Kasumi-1 (cell line): ENCODE measurements at regions not wholly inside any gene's neighbourhood (a gene's known extent, or its start where the extent isn't known, plus 50 kb on each side); places are given as distances from the start of the nearest gene placed in this dataset.
"Not testable (repeated sequence)": the region's sequence is repeated elsewhere in the genome, so short reads cannot be mapped to it uniquely, and the experiment has no call there.

Source experiments
- DNase-seq, 2 experiments: peaks; one replicate each; lab custom pipeline; 2025; lab: John Stamatoyannopoulos, UW

DNA sequence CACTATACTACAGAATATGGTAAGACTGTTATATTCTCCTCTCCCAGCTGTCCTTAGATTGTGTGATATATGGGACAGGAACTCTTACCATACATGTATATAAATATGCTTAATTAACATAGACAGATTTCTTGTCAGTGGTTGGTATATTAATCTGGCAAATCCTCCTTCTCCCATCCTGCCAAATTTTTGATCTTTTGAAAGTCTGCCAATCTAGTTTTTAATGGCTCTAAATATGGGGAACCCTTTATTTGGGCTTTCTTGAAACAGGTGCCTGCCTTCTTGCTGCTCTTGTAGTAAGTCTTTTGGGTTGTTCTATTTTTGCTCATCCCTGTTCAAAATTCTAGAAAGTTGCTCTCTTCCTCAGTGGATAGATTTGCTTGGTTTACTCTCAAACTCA, 63.5 kb downstream of the SPATA31D1 start:
- no peak for DNase-seq

DNA sequence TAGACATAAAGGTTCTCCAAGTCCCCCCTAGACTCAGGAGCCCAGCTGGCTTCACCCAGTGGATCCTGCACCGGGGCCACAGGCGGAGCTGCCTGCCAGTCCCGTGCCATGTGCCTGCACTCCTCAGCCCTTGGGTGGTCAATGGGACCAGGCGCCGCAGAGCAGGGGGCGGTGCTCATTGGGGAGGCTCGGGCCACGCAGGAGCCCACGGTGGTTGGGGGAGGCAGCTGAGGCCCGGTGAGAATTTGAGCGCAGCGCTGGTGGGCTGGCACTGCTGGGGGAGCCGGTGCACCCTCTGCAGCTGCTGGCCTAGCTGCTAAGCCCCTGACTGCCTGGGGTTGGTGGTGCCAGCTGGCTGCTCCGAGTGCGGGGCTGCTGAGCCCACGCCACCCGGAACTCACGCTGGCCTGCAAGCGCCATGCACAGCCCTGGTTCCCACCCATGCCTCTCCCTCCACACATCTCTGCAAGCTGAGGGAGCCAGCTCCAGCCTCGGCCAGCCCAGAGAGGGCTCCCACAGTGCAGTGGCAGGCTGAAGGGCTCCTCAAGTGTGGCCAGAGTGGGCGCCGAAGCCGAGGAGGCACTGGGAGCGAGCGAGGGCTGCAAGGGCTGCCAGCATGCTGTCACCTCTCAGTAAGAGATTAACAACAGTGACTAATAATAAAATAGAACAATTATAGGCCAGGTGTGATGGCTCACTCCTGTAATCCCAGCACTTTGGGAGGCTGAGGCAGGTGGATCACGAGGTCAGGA, 65.9 kb downstream of the SPATA31D1 start:
- no peak for DNase-seq

DNA sequence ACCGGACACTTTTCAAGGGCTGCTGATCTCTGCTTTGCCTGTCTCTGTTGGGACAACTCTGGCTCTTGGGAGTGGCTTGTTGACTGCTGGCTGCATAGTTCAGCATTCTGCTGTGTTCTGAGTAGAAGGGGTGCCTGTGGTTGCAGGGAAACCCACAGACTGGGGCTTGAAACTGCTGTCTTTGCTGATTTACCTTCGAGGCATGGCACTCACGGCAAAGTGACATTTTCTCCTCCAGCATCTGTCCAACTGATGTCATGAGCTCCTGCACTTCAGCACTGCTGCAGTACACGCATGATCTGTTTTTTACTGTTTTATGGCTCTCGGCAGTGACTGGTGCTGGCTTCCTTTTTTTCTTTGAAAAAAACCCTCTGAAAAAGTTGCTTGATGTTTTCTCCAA, 69.2 kb downstream of the SPATA31D1 start:
- DNase-seq = no peak

GRCh38 chr9:82061801-82062200, 73.2 kb downstream of the SPATA31D1 start:
- not testable (repeated sequence) for DNase-seq

GRCh38 chr9:82062245-82062644, 73.7 kb downstream of the SPATA31D1 start:
- no peak for DNase-seq

DNA sequence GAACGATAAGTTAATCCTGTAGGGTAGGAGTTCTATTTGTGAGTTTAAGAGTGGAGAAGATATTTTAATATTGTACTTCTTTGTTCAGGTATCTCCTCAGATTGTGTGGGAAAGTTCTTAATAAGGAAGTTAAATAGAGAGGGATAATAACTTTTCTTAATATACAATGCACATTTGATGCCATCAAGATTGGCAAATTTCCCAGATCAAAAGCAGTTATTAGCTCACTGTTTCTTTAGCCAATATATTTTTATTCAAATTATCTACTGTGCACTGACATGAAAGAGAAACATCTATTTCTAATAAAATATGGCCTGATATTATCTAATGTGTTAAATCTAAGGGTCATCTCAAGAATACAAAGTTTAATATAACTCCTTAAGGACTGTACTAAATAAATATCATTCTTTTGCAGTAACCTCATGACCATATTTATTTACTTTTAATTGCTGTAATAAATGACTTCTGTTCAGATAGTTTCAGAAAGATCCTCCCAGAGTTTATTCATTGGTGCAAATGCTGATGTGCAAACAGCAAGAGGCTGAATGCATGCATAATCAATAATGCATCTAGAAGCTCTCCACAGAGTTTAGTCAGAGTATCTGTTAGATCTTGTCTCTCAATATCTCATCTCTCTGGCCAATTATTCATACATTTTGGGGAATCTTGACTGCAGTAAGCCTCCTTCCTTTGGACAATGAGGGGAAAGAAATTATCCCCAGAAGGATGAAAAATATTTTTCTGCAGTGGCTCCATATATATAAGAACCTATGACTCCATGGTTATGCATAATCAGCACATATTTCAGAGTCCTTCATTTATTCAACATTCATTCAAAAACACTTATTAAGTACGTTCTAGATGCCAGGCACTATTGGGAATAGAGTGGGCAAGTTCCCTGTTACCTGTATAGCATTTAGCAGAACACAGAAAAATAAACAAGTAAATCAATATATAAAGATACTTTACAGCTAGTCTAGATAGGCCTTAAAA, 85.3 kb downstream of the SPATA31D1 start:
- no peak for DNase-seq

DNA sequence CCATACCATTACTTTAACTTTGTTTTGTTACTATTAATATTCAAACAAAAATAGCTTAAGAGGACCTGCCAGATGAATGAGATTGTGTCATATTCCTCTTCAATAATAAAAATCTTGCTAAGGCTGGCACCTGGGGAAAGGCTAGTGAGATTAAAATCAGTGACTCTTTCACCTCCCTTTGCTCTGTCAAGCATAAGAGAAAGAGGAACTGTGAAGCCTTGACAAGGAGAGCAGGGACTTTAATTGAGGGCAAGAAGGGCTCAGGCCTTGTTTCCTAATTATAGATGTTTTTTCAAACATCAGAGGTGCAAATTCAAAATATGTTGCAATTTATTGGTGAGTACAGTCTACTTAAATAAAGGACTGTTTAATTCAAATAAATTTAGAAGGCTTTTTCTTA, 91.7 kb downstream of the SPATA31D1 start:
- peak; percentile 9 to 19 for DNase-seq

GRCh38 chr9:82081496-82081895, 92.9 kb downstream of the SPATA31D1 start:
- no peak for DNase-seq

DNA sequence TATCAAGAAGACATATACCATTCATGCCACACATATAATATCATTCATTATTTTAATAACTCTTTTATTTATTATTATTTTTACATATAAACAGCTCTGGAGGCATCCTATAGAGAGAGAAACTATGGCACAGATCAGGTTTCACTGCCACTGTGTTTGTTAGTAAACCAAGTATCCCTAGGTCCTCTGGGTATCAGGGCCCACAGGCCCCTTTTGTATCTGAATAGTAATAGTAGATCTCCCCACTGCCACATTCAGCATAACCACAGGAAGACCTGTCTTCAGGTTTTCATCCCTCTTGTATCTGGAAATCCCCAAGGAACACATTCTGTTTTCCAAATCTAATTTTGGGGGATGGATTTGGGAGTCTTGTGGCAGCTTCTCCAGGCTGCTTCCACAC, 94.0 kb downstream of the SPATA31D1 start:
- no peak for DNase-seq

- no peak for DNase-seq
Observed at GRCh38 chr9:82088591-82088990, 100.0 kb downstream of the SPATA31D1 start.

DNA sequence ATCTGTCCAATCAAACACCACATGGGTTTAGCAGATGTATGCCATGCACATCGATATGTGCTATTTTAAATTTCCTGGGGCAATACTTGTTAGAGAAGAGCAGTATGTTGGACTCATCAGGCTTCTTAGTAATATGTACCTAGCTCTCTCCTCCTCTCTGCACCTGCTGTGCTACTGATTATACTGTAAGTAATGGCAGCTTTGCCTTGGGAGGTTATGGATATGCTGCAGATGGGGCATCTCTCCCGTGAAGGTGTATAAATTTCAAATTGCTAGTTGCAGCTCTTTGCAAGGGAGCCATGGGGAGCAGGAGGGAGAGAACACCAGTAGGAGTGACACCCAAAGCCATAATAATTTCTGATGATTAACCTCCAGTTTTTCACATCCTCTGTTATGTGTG, 101.5 kb downstream of the SPATA31D1 start:
- no peak for DNase-seq

DNA sequence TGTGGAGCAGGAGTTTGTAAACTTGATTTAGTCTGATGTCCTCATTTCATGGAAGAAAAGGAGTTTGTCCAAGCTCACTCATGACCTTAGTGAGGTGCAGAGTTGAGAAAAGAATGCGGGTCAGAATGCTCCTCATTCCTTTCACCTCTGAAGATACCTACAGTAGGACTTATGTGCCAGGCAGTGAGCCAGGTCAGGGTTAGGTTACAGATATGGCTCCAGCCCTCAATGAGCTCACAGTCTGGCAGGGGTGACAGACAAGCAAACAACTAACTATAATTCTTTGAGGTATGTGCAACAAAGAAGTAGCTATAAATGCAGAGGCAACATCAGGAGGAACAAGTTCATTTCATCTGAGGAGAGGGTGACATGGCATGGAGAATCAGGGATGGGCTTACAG, 102.5 kb downstream of the SPATA31D1 start:
- DNase-seq = no peak

DNA sequence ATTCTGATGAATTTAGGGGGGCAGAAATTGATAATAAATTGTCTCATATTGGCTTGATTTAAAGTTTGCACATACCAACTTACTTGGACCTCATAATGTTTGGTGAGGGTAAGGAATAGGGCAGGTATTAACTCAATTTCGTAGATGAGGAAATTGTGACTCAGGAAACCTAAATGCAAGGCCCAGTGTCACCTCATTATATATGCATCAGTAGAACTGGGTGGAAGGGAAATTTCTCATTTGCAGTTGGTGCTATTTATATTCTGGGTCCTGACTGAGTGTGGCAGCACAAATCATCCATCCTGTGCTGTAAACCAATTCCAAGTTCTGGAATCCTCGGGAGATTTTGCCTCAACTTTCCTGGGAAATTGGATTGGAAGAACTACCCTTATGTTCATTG, 103.0 kb downstream of the SPATA31D1 start:
- DNase-seq = no peak

- DNase-seq = peak in 1 of 2 experiments; percentile 33
Observed at GRCh38 chr9:82101475-82101874, 112.9 kb downstream of the SPATA31D1 start.

DNA sequence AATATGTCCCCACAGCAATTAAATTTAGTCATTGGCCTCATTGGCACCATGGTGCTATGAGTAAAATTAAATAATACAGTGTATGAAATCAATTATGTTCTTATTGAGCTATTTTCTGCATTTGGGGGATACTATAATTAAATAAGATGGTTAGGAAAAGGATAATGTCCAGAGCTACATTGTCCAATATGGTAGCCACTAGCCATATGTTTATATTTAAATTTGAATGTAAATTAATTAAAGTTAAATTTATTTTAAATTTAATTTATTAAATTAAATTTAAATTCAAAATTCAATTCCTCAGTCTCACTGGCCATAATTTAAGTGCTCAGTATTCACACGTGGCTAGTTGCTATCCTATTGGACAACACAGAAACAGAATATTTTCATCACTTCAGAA, 115.7 kb downstream of the SPATA31D1 start:
- DNase-seq = no peak

GRCh38 chr9:82105729-82106128, 117.2 kb downstream of the SPATA31D1 start:
- DNase-seq = no peak

DNA sequence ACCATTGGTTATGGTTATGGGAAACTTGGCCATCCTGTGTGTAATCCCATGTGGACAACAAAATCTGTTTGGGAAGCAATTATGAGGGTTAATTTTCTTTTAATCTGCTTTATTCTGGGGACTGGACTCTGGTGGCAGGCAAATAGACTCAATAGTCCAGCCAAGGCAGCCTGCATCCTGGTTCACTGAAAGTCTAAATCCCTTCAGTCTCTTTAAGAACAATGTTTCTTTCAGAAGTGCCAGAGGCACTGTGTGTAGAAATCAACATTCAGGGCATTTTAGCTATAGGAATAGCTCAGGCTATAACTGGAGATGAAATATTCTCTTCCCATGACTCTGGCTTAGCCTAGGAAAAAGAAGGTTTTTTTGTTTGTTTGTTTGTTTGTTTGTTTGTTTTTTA, 118.0 kb downstream of the SPATA31D1 start:
- DNase-seq = no peak

DNA sequence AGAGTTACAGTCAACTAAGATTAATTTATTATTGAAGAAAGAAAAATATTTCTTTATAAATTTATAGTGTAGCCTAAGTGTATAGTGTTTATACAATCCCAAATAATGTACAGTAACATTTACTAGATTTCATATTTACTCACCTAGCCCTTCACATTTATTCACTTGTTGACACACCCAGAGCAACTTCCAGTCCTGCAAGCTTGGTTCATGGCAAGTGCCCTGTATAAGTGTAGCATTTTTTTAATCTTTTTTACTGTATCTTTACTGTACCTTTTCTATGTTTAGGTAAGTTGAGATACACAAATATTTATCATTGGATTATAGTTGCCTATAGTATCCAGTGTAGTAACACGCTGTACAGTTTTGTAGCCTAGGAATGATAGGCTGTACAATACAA, 119.9 kb downstream of the SPATA31D1 start:
- DNase-seq = no peak

GRCh38 chr9:82108941-82109340, 120.4 kb downstream of the SPATA31D1 start:
- no peak for DNase-seq

DNA sequence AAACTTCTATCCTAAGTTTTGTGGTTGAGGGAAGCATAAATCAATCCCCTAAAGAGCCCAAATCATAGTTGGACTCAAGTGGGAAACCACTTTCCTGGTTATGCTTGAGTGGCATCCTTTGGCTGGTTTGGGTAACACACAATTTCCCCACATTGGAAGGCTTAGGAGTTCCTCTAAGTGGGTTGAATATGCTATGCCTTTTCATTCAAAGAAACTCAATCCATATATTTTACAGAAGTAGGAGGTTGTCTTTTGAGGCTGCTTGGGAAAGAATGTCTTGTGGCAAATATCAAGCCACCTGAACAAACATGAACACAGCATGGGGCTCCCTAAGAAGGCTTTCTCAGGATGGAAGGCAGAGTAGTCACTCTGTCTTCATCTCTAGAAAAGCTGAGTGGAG, 121.1 kb downstream of the SPATA31D1 start:
- no peak for DNase-seq

DNA sequence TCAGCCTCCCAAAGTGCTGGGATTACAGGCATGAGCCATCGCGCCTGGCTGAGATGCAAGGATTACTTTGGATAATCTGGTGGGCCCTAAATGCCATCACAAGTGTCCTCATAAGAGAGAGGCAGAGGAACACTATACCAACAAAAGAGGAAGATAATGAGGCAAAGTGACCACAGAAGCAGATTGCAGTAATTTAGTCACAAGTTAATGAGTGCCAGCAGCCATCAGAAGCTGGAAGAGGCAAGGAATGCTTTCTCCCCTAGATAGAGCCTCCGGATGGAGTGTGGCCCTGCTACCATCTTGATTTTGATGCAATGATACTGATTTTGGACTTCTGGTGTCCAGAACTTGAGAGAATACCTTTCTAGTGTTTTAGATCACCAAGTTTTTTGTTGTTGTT, 122.3 kb downstream of the SPATA31D1 start:
- no peak for DNase-seq

- DNase-seq = no peak
Observed at GRCh38 chr9:82115331-82115730, 126.8 kb downstream of the SPATA31D1 start.

GRCh38 chr9:82115900-82116299, 127.3 kb downstream of the SPATA31D1 start:
- no peak for DNase-seq
